Colonic mucosa (tissue), 4 donors: ENCODE measurements at regions not wholly inside any gene's neighbourhood (a gene's known extent, or its start where the extent isn't known, plus 50 kb on each side); places are given as distances from the start of the nearest gene placed in this dataset.

Experiments used
- DNase-seq: peaks from one replicate; pipeline ENCODE4 v3.0.0-alpha.2; 2020
- H3K27ac ChIP-seq: fragments of 200-600 bp; one replicate; pipeline ENCODE4 v1.8.0; 2021
- H3K27me3 ChIP-seq: fragments of 200-600 bp; one replicate; pipeline ENCODE4 v1.8.0; 2021
- H3K36me3 ChIP-seq: fragments of 200-600 bp; one replicate; pipeline ENCODE4 v1.8.0; 2021
- H3K4me1 ChIP-seq: fragments of 200-600 bp; one replicate; pipeline ENCODE4 v1.8.0; 2021; ENCODE audit warnings: mild to moderate bottlenecking
- H3K4me3 ChIP-seq: fragments of 200-600 bp; one replicate; pipeline ENCODE4 v1.8.0; 2021
- H3K9ac ChIP-seq, 2 donors: one replicate each; pipeline ENCODE4 v1.7.0; 2013; ENCODE audit warnings: control low read depth in 2 of 2, low read depth in 2 of 2, low read length in 2 of 2
- H3K9me3 ChIP-seq: fragments of 200-600 bp; one replicate; pipeline ENCODE4 v1.8.0; 2021
- intact Hi-C: fragments of 100-400 bp; cut with DNase I; formaldehyde crosslinking; loops from one replicate; pipeline ENCODE4 v1.14.1; 2022
- TF ChIP-seq, protein P1 (sequence below): fragments of 200-600 bp; IDR thresholded peaks from one replicate; pipeline ENCODE4 v1.8.0; 2022; ENCODE audit warnings: antibody characterized with exemption, mild to moderate bottlenecking
- donor health status: healthy.
- donor health status: DM: no; HTN: no; CAD: no.
- donor health status: DM: no; HTN: no; CAD: no.

DNA sequence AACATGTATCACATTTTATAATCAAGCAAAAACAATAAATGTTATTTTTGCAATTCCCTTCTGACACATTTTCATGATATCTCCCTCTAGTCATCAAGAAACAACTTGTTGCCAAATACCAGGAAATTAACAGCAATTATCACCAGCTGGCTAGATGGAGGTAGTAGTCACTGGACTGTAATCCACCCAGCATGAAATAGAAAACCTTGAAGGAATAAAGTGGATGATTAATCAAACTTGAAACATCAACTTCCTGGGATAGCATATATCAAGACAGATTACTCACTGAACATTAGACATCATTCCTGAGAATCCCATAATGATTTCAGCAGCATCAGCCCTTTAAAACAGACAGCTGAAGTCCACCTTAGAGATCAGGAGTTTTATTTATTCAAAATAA, 259.0 kb downstream of the CCDC59 start:
- no peak overlapping the region for H3K9ac ChIP-seq
- H3K27me3 ChIP-seq: no peaks in the 10 kb centered on the region
- no peak overlapping the region for H3K27ac ChIP-seq
- no peak for DNase-seq
- intact Hi-C loops: no loop called here
- H3K9me3 ChIP-seq: no peaks in the 10 kb centered on the region
- no peaks in the 10 kb centered on the region for H3K36me3 ChIP-seq
- no peak overlapping the region for H3K4me3 ChIP-seq
- no peaks in the 10 kb centered on the region for H3K4me1 ChIP-seq
- TF ChIP-seq, protein P1, sequence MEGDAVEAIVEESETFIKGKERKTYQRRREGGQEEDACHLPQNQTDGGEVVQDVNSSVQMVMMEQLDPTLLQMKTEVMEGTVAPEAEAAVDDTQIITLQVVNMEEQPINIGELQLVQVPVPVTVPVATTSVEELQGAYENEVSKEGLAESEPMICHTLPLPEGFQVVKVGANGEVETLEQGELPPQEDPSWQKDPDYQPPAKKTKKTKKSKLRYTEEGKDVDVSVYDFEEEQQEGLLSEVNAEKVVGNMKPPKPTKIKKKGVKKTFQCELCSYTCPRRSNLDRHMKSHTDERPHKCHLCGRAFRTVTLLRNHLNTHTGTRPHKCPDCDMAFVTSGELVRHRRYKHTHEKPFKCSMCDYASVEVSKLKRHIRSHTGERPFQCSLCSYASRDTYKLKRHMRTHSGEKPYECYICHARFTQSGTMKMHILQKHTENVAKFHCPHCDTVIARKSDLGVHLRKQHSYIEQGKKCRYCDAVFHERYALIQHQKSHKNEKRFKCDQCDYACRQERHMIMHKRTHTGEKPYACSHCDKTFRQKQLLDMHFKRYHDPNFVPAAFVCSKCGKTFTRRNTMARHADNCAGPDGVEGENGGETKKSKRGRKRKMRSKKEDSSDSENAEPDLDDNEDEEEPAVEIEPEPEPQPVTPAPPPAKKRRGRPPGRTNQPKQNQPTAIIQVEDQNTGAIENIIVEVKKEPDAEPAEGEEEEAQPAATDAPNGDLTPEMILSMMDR: no peak

DNA sequence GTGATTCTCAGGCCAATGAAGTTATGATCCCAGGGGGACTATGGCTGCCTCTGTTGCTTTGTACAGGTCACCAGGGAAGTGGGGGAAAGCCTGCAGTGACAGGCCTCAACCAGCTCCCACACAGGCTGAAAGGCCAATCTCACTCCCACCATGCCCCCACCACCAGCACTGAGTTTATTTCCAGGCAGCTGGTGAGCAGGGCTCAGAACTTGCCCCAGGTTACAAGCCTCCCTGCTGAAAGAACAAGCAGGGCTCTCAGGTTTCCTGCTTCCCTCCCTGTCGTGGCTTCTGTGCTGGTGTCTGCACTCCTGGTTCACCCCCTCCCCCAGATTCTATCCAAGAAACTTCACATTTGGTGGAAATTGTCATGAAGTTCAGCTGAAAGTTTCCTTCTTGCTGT, 260.3 kb downstream of the CCDC59 start:
- no peaks in the 10 kb centered on the region for H3K4me1 ChIP-seq
- intact Hi-C loops: no loop called here

DNA sequence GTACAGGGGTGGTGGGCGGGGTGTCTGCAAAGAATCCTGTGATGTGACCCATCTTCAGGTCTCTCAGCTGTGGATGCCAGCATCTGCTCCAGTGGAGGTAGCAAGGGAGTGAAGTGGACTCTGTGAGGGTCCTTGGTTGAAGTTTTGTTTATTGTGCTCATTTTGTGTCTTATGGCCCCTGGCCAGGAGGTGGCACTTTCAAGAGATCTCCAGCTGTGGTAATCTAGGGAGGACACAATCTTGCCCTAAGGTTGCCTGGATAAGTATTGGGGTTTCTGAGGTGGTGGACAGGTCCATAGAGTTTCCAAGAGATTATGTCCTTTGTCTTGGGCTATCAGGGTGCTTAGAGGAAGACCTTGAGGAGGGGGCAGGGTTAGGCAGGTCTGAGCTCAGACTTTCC, 260.7 kb downstream of the CCDC59 start:
- H3K36me3 ChIP-seq: no peaks in the 10 kb centered on the region
- H3K4me1 ChIP-seq: no peaks in the 10 kb centered on the region
- H3K4me3 ChIP-seq: no peak overlapping the region
- H3K27ac ChIP-seq: no peak overlapping the region
- no peak overlapping the region for H3K9ac ChIP-seq
- no peaks in the 10 kb centered on the region for H3K27me3 ChIP-seq
- no peaks in the 10 kb centered on the region for H3K9me3 ChIP-seq
- TF ChIP-seq, protein P1: no peak
- intact Hi-C loops: no loop called here
- DNase-seq: no peak

More for the DNA sequence above, 260.3 kb downstream of the CCDC59 start:
- no peaks in the 10 kb centered on the region for H3K27me3 ChIP-seq
- TF ChIP-seq, protein P1: no peak
- H3K27ac ChIP-seq: no peak overlapping the region
- H3K4me3 ChIP-seq: no peak overlapping the region
- H3K9ac ChIP-seq: no peak overlapping the region
- no peak for DNase-seq
- no peaks in the 10 kb centered on the region for H3K36me3 ChIP-seq
- H3K9me3 ChIP-seq: no peaks in the 10 kb centered on the region

DNA sequence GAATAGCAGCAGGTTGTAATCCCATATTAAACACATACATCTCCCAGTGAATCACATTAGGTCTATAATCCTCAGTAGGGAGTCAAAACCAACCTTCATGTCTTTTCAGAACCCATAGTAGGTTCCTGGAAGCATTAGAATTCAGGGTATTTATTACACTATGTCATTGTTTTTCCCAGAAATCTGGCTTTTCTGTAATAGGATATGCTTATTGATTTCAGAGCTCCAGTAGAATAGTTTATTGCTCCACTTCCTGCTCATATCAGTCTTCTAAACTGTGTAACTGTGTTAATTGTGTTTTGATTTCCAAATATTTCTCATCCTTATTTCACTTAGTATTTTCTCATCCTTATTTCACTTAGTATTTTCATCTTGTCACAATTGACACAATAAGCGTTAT, 268.0 kb downstream of the CCDC59 start:
- DNase-seq: no peak
- H3K27ac ChIP-seq: no peak overlapping the region
- TF ChIP-seq, protein P1: no peak
- no peaks in the 10 kb centered on the region for H3K27me3 ChIP-seq
- no peaks in the 10 kb centered on the region for H3K36me3 ChIP-seq
- H3K9me3 ChIP-seq: no peaks in the 10 kb centered on the region
- no peak overlapping the region for H3K9ac ChIP-seq
- no peak overlapping the region for H3K4me3 ChIP-seq
- intact Hi-C loops: no loop called here
- H3K4me1 ChIP-seq: no peaks in the 10 kb centered on the region

DNA sequence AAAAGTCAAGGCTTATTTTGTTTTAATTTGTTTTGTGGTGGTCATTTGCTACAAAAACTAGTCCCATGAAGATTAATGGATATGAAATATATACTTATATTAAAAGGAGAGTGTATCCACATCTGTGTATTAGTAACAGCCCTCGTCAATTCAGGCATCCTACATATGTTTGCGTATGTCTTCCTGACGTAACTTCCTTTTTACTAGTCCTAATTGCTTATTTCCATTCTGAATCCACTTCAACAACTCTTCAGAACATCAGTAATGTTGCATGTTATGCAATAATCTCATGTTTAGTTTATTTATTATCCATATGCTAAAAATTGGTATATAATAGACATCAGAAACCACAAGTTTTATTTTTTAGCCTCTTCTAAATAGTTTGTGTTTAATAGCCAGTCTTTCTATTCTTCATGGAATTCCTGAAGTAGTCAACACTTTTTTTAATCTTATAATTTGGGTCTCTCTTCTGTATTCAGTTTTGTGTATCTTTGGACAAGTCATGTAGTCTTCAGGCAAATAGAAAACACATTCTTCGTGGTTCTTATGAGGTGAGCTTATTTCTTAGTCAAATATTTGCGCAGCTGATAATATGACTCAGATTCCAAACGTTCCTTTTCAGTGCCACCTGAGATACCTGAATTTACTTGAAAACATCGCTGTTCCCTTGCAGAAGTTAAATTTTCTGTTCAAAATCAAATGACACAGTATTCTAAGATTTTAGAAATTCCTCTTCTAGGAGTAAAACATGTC, 268.6 kb downstream of the CCDC59 start:
- Histone ChIP-seq H3K36me3 (no peaks in the 10 kb centered on the region), H3K4me1 (no peaks in the 10 kb centered on the region), H3K27ac (no peak overlapping the region), H3K4me3 (no peak overlapping the region), H3K27me3 (no peaks in the 10 kb centered on the region), H3K9ac (no peak overlapping the region), H3K9me3 (no peaks in the 10 kb centered on the region)
- TF ChIP-seq, protein P1: no peak
- intact Hi-C loops: no loop called here
- DNase-seq: no peak
